Fibroblast of lung (primary cell): ENCODE measurements at regions not wholly inside any gene's neighbourhood (a gene's known extent, or its start where the extent isn't known, plus 50 kb on each side); places are given as distances from the start of the nearest gene placed in this dataset.

Source experiments
- EZH2 ChIP-seq: IDR thresholded peaks from 2 replicates; pipeline ENCODE4 v1.5.1; 2012; ENCODE audit warnings: low read length, control low read depth, mild to moderate bottlenecking; ENCODE audit errors: missing control alignments
- TF ChIP-seq, protein P1 (sequence below), 2 donors: IDR thresholded peaks in 1 of 2; conservative IDR thresholded peaks in 1 of 2; 1 replicate in 1 of 2; 2 replicates in 1 of 2; pipeline ENCODE4 v1.5.1; 2011 to 2012; ENCODE audit warnings: low read length in 2 of 2, control low read depth in 1 of 2, inconsistent platforms in 1 of 2, low read depth in 1 of 2, mild to moderate bottlenecking in 1 of 2

DNA sequence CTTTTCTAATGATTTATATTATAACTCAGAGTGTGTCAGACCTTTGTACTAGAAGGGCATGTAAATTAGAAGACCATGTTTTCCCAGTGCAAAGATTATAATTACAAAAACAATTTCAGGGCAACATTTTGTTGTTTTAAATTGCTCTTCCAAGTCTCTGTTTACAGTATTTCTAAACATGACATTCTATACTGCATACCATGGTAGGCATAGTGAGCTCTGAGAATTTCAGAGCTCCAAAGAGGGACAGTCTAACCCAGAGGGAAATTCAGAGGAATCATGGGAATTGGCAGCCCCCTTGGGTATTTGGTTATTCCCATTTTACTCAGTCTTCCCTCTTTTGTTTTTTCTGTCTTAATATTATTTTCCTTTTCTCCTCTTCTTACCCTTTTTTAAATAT, 361.5 kb upstream of the SEMA6D start:
- TF ChIP-seq, protein P1, sequence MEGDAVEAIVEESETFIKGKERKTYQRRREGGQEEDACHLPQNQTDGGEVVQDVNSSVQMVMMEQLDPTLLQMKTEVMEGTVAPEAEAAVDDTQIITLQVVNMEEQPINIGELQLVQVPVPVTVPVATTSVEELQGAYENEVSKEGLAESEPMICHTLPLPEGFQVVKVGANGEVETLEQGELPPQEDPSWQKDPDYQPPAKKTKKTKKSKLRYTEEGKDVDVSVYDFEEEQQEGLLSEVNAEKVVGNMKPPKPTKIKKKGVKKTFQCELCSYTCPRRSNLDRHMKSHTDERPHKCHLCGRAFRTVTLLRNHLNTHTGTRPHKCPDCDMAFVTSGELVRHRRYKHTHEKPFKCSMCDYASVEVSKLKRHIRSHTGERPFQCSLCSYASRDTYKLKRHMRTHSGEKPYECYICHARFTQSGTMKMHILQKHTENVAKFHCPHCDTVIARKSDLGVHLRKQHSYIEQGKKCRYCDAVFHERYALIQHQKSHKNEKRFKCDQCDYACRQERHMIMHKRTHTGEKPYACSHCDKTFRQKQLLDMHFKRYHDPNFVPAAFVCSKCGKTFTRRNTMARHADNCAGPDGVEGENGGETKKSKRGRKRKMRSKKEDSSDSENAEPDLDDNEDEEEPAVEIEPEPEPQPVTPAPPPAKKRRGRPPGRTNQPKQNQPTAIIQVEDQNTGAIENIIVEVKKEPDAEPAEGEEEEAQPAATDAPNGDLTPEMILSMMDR (conservative IDR thresholded peaks at IDR 0.05 in 1 of 2, IDR thresholded peaks at IDR 0.05 in 1 of 2; ENCODE audit: low read depth in 1 of 2, low read length in 2 of 2), result no peak
- TF ChIP-seq EZH2, result no peak
